ENCODE measurements at regions not wholly inside any gene's neighbourhood (a gene's known extent, or its start where the extent isn't known, plus 50 kb on each side); places are given as distances from the start of the nearest gene placed in this dataset.

DNA sequence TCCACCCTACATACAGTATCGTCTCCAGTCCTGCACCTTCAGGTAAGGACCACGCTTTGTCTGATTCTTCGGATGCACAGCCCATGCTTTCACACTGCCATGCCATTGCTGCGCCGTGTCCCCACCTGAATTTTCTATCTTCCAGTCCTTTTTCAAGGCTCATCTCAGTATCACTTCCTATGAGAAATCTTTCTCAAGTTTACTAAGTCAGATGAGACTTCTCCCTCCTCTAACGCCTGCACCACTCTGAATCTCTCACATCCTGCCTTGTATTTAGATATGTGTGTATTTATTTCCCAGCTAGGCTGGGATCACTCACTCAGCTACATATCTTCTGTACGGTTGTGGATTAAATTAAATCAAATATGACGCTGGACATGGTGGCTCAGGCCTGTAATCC is 116.8 kb downstream of the SMIM20 start:
- TF ChIP-seq NFIC (IDR thresholded peaks at IDR 0.05) = no peak
- TF ChIP-seq CEBPB (IDR thresholded peaks at IDR 0.05) = no peak
- no peak for TF ChIP-seq YY1 (IDR thresholded peaks at IDR 0.05; ENCODE audit: low read depth)
- TF ChIP-seq TEAD4 (IDR thresholded peaks at IDR 0.05) = no peak
- TF ChIP-seq RAD21 (IDR thresholded peaks at IDR 0.05; ENCODE audit: low read depth) = no peak
- TF ChIP-seq REST (IDR thresholded peaks at IDR 0.05; ENCODE audit: low read depth) = no peak
- TF ChIP-seq CREB1 (IDR thresholded peaks at IDR 0.05; ENCODE audit: low read depth) = no peak
- TF ChIP-seq TAF1 (IDR thresholded peaks at IDR 0.05; ENCODE audit: low read depth) = no peak
- no peak for TF ChIP-seq TCF12 (IDR thresholded peaks at IDR 0.05; ENCODE audit: low read depth)
- TF ChIP-seq, protein P1, sequence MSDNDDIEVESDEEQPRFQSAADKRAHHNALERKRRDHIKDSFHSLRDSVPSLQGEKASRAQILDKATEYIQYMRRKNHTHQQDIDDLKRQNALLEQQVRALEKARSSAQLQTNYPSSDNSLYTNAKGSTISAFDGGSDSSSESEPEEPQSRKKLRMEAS (IDR thresholded peaks at IDR 0.05) = no peak
- TF ChIP-seq EGR1 (IDR thresholded peaks at IDR 0.05) = no peak
- TF ChIP-seq, protein P2, sequence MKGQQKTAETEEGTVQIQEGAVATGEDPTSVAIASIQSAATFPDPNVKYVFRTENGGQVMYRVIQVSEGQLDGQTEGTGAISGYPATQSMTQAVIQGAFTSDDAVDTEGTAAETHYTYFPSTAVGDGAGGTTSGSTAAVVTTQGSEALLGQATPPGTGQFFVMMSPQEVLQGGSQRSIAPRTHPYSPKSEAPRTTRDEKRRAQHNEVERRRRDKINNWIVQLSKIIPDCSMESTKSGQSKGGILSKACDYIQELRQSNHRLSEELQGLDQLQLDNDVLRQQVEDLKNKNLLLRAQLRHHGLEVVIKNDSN (IDR thresholded peaks at IDR 0.05) = no peak
- no peak for TF ChIP-seq EP300 (IDR thresholded peaks at IDR 0.05; ENCODE audit: borderline replicate concordance)
- no peak for TF ChIP-seq ZBTB7A (IDR thresholded peaks at IDR 0.05; ENCODE audit: low read depth)
- no peak for TF ChIP-seq FOXM1 (IDR thresholded peaks at IDR 0.05; ENCODE audit: borderline replicate concordance, low read depth)

GRCh38 chr4:26031704-26032103 is 117.7 kb downstream of the SMIM20 start:
- TF ChIP-seq CREB1 (IDR thresholded peaks at IDR 0.05; ENCODE audit: low read depth) (no peak), FOXM1 (IDR thresholded peaks at IDR 0.05; ENCODE audit: borderline replicate concordance, low read depth) (no peak), YY1 (IDR thresholded peaks at IDR 0.05; ENCODE audit: low read depth) (no peak)
- TF ChIP-seq, protein P1 (IDR thresholded peaks at IDR 0.05) = no peak

GRCh38 chr4:26032142-26032541 is 118.1 kb downstream of the SMIM20 start:
- TF ChIP-seq FOXM1 (IDR thresholded peaks at IDR 0.05; ENCODE audit: borderline replicate concordance, low read depth) = no peak
- TF ChIP-seq TEAD4 (IDR thresholded peaks at IDR 0.05) = no peak
- no peak for TF ChIP-seq TAF1 (IDR thresholded peaks at IDR 0.05; ENCODE audit: low read depth)
- TF ChIP-seq NFIC (IDR thresholded peaks at IDR 0.05) = no peak
- TF ChIP-seq CEBPB (IDR thresholded peaks at IDR 0.05) = no peak
- no peak for TF ChIP-seq ZBTB7A (IDR thresholded peaks at IDR 0.05; ENCODE audit: low read depth)
- TF ChIP-seq, protein P2 (IDR thresholded peaks at IDR 0.05) = no peak
- TF ChIP-seq YY1 (IDR thresholded peaks at IDR 0.05; ENCODE audit: low read depth) = no peak
- TF ChIP-seq CREB1 (IDR thresholded peaks at IDR 0.05; ENCODE audit: low read depth) = no peak
- no peak for TF ChIP-seq EGR1 (IDR thresholded peaks at IDR 0.05)
- TF ChIP-seq, protein P1 (IDR thresholded peaks at IDR 0.05) = no peak
- TF ChIP-seq TCF12 (IDR thresholded peaks at IDR 0.05; ENCODE audit: low read depth) = no peak
- no peak for TF ChIP-seq REST (IDR thresholded peaks at IDR 0.05; ENCODE audit: low read depth)
- no peak for TF ChIP-seq RAD21 (IDR thresholded peaks at IDR 0.05; ENCODE audit: low read depth)
- no peak for TF ChIP-seq EP300 (IDR thresholded peaks at IDR 0.05; ENCODE audit: borderline replicate concordance)

GRCh38 chr4:26032630-26033317 is 118.8 kb downstream of the SMIM20 start:
- TF ChIP-seq, protein P2 (IDR thresholded peaks at IDR 0.05) = no peak
- TF ChIP-seq EP300 (IDR thresholded peaks at IDR 0.05; ENCODE audit: borderline replicate concordance) (no peak), ZBTB7A (IDR thresholded peaks at IDR 0.05; ENCODE audit: low read depth) (no peak), YY1 (IDR thresholded peaks at IDR 0.05; ENCODE audit: low read depth) (no peak), TCF12 (IDR thresholded peaks at IDR 0.05; ENCODE audit: low read depth) (no peak), CREB1 (IDR thresholded peaks at IDR 0.05; ENCODE audit: low read depth) (no peak), NFIC (IDR thresholded peaks at IDR 0.05) (no peak), FOXM1 (IDR thresholded peaks at IDR 0.05; ENCODE audit: borderline replicate concordance, low read depth) (no peak), EGR1 (IDR thresholded peaks at IDR 0.05) (no peak), TEAD4 (IDR thresholded peaks at IDR 0.05) (no peak), REST (IDR thresholded peaks at IDR 0.05; ENCODE audit: low read depth) (no peak)
